Peyer's patch (tissue), 4 donors: ENCODE measurements at regions not wholly inside any gene's neighbourhood (a gene's known extent, or its start where the extent isn't known, plus 50 kb on each side); places are given as distances from the start of the nearest gene placed in this dataset.

Source experiments
- DNase-seq, 3 donors: peaks; one replicate each; pipeline ENCODE4 v3.0.0-alpha.2; 2017 to 2019
- H3K27ac ChIP-seq, 4 donors: fragments of 200-600 bp; sonication (generic); one replicate each; pipeline ENCODE4 v1.5.1; 2016 to 2019
- H3K27me3 ChIP-seq, 2 donors: fragments of 200-600 bp; sonication (generic); one replicate each; pipeline ENCODE4 v1.5.1; 2019
- H3K36me3 ChIP-seq, 3 donors: fragments of 200-600 bp; sonication (generic); one replicate each; pipeline ENCODE4 v1.5.1; 2016 to 2019
- H3K4me1 ChIP-seq, 4 donors: fragments of 200-600 bp; sonication (generic); one replicate each; pipeline ENCODE4 v1.5.1; 2016 to 2019
- H3K4me3 ChIP-seq, 4 donors: fragments of 200-600 bp; sonication (generic); 1 replicate in 3 of 4; 2 replicates in 1 of 4; pipeline ENCODE4 v1.5.1; 2016 to 2019; ENCODE audit warnings: mild to moderate bottlenecking in 1 of 4
- H3K9me3 ChIP-seq, 4 donors: fragments of 200-600 bp; sonication (generic); one replicate each; pipeline ENCODE4 v1.5.1; 2016 to 2019; ENCODE audit warnings: mild to moderate bottlenecking in 1 of 4
- CTCF ChIP-seq, 6 experiments: fragments of 450-650 bp in 4 of 6; fragments of 200-600 bp in 2 of 6; sonication (generic) in 1 of 6; IDR thresholded peaks; one replicate each; pipeline ENCODE4 v1.5.1; 2017 to 2019; ENCODE audit warnings: antibody characterized with exemption in 6 of 6, mild to moderate bottlenecking in 3 of 6, moderate library complexity in 1 of 6
- POLR2A ChIP-seq, 2 donors: fragments of 450-650 bp; IDR thresholded peaks; one replicate each; pipeline ENCODE4 v1.5.1; 2017; ENCODE audit warnings: antibody characterized with exemption in 2 of 2, mild to moderate bottlenecking in 2 of 2, moderate library complexity in 2 of 2

- Histone ChIP-seq H3K4me3 (no peak overlapping the region), H3K4me1 (no peaks in the 10 kb centered on the region), H3K9me3 (no peaks in the 10 kb centered on the region), H3K27me3 (no peaks in the 10 kb centered on the region), H3K36me3 (no peaks in the 10 kb centered on the region), H3K27ac (no peak overlapping the region)
- no peak for DNase-seq
- TF ChIP-seq CTCF (IDR thresholded peaks at IDR 0.05), result no peak
- TF ChIP-seq POLR2A (IDR thresholded peaks at IDR 0.05), result no peak
Observed at GRCh38 chr12:77204083-77204482, 138.7 kb upstream of the E2F7 start.

GRCh38 chr12:77202457-77203060, 137.2 kb upstream of the E2F7 start:
- DNase-seq, result no peak
- Histone ChIP-seq H3K27me3 (no peaks in the 10 kb centered on the region), H3K36me3 (no peaks in the 10 kb centered on the region), H3K9me3 (no peaks in the 10 kb centered on the region), H3K4me1 (no peaks in the 10 kb centered on the region), H3K4me3 (no peak overlapping the region), H3K27ac (no peak overlapping the region)
- no peak for TF ChIP-seq CTCF (IDR thresholded peaks at IDR 0.05)
- no peak for TF ChIP-seq POLR2A (IDR thresholded peaks at IDR 0.05)

- Histone ChIP-seq H3K4me1 (no peaks in the 10 kb centered on the region), H3K36me3 (no peaks in the 10 kb centered on the region), H3K27me3 (no peaks in the 10 kb centered on the region), H3K4me3 (no peak overlapping the region), H3K9me3 (no peaks in the 10 kb centered on the region), H3K27ac (no peak overlapping the region)
- TF ChIP-seq CTCF (IDR thresholded peaks at IDR 0.05) (no peak), POLR2A (IDR thresholded peaks at IDR 0.05) (no peak)
- DNase-seq, result no peak
Observed at GRCh38 chr12:77189901-77190416, 124.6 kb upstream of the E2F7 start.

- DNase-seq, result no peak
- no peak overlapping the region for H3K27ac ChIP-seq
Observed at GRCh38 chr12:77189458-77189857, 124.1 kb upstream of the E2F7 start.

GRCh38 chr12:77179515-77179914, 114.1 kb upstream of the E2F7 start:
- Histone ChIP-seq H3K27me3 (no peaks in the 10 kb centered on the region), H3K27ac (no peak overlapping the region), H3K4me3 (no peak overlapping the region), H3K9me3 (no peaks in the 10 kb centered on the region), H3K4me1 (no peaks in the 10 kb centered on the region), H3K36me3 (no peaks in the 10 kb centered on the region)
- TF ChIP-seq POLR2A (IDR thresholded peaks at IDR 0.05) (no peak), CTCF (IDR thresholded peaks at IDR 0.05) (no peak)
- no peak for DNase-seq

More at GRCh38 chr12:77189458-77189857, 124.1 kb upstream of the E2F7 start:
- Histone ChIP-seq H3K36me3 (no peaks in the 10 kb centered on the region), H3K9me3 (no peaks in the 10 kb centered on the region), H3K4me1 (no peaks in the 10 kb centered on the region), H3K4me3 (no peak overlapping the region), H3K27me3 (no peaks in the 10 kb centered on the region)
- TF ChIP-seq CTCF (IDR thresholded peaks at IDR 0.05) (no peak), POLR2A (IDR thresholded peaks at IDR 0.05) (no peak)

- TF ChIP-seq CTCF (IDR thresholded peaks at IDR 0.05) (no peak), POLR2A (IDR thresholded peaks at IDR 0.05) (no peak)
- Histone ChIP-seq H3K27ac (no peak overlapping the region), H3K36me3 (no peaks in the 10 kb centered on the region), H3K27me3 (no peaks in the 10 kb centered on the region), H3K4me1 (no peaks in the 10 kb centered on the region), H3K9me3 (no peaks in the 10 kb centered on the region), H3K4me3 (no peak overlapping the region)
- DNase-seq, result no peak
Observed at GRCh38 chr12:77167801-77168200, 102.4 kb upstream of the E2F7 start.
